Sigmoid colon (tissue), 6 donors: ENCODE measurements at regions not wholly inside any gene's neighbourhood (a gene's known extent, or its start where the extent isn't known, plus 50 kb on each side); places are given as distances from the start of the nearest gene placed in this dataset.

Experiments used
- DNase-seq: peaks from one replicate; pipeline ENCODE4 v3.0.0-alpha.2; 2019
- H3K27ac ChIP-seq, 4 donors: fragments of 200-600 bp; sonication (generic); one replicate each; pipeline ENCODE4 v1.5.1; 2016 to 2019; ENCODE audit warnings: mild to moderate bottlenecking in 1 of 4
- H3K27me3 ChIP-seq, 3 donors: fragments of 200-600 bp; sonication (generic); one replicate each; pipeline ENCODE4 v1.5.1; 2019; ENCODE audit warnings: mild to moderate bottlenecking in 1 of 3
- H3K36me3 ChIP-seq, 4 donors: fragments of 200-600 bp; sonication (generic); one replicate each; pipeline ENCODE4 v1.5.1; 2016 to 2019
- H3K4me1 ChIP-seq, 4 donors: fragments of 200-600 bp; sonication (generic); one replicate each; pipeline ENCODE4 v1.5.1; 2017 to 2019
- H3K4me3 ChIP-seq, 4 donors: fragments of 200-600 bp; sonication (generic); one replicate each; pipeline ENCODE4 v1.5.1; 2017 to 2019; ENCODE audit warnings: mild to moderate bottlenecking in 2 of 4, moderate library complexity in 1 of 4
- H3K9me3 ChIP-seq, 4 donors: fragments of 200-600 bp in 3 of 4; sonication (generic) in 3 of 4; one replicate each; pipeline versions ENCODE4 v1.5.1 to v1.6.1; 2013 to 2019
- CTCF ChIP-seq, 4 experiments: fragments of 450-650 bp in 3 of 4; fragments of 200-600 bp in 1 of 4; IDR thresholded peaks; one replicate each; pipeline ENCODE4 v1.5.1; 2016 to 2019; ENCODE audit warnings: antibody characterized with exemption in 4 of 4, mild to moderate bottlenecking in 3 of 4, moderate library complexity in 2 of 4
- EP300 ChIP-seq, 4 donors: sonication (generic); formaldehyde crosslinking; IDR thresholded peaks; one replicate each; pipeline ENCODE4 v1.6.1; 2017; ENCODE audit warnings: antibody characterized with exemption in 4 of 4
- POLR2A ChIP-seq, 2 donors: fragments of 450-650 bp; IDR thresholded peaks; one replicate each; pipeline ENCODE4 v1.6.1; 2016; ENCODE audit warnings: antibody characterized with exemption in 2 of 2, mild to moderate bottlenecking in 2 of 2, moderate library complexity in 2 of 2
- POLR2AphosphoS5 ChIP-seq, 4 donors: sonication (generic); formaldehyde crosslinking; IDR thresholded peaks; one replicate each; pipeline ENCODE4 v1.6.1; 2017; ENCODE audit warnings: antibody characterized with exemption in 4 of 4
- WGBS, 2 donors: extraction: QIAGEN DNeasy Blood & Tissue Kit; methylation state at CpG; one replicate each; pipeline ENCODE4 v1.1.7; 2013; 5-methylcytosine and 5-hydroxymethylcytosine counted together
- intact Hi-C: fragments of 100-400 bp; cut with DNase I; formaldehyde crosslinking; loops from one replicate; pipeline ENCODE4 v1.15.1; 2023
- donor health status: healthy with polysubstance abuse.
- donor health status: healthy.

GRCh38 chr11:112829971-112830654 is 131.1 kb upstream of the NCAM1 start:
- no peak for DNase-seq
- WGBS, 2 donors = 71 to 77% methylated on average over 6 of the region's 6 CpGs
- intact Hi-C loops = loop anchor here (5.0 kb wide), 1 partner anchor 112 kb away; no protein-coding TSS in a partner anchor
- Histone ChIP-seq H3K4me1 (peaks cover 0 to 14% (median 6%) of the 10 kb centered on the region in 4 donors), H3K36me3 (no peaks in the 10 kb centered on the region), H3K27me3 (no peaks in the 10 kb centered on the region), H3K4me3 (no peak overlapping the region), H3K9me3 (no peaks in the 10 kb centered on the region), H3K27ac (no peak overlapping the region)
- no peak for TF ChIP-seq CTCF (IDR thresholded peaks at IDR 0.05)
- TF ChIP-seq POLR2AphosphoS5 (IDR thresholded peaks at IDR 0.05) = no peak
- TF ChIP-seq POLR2A (IDR thresholded peaks at IDR 0.05) = no peak
- no peak for TF ChIP-seq EP300 (IDR thresholded peaks at IDR 0.05)

- intact Hi-C loops = loop anchor here (5.0 kb wide), 1 partner anchor 111 kb away; no protein-coding TSS in a partner anchor
- 92 to 93% methylated on average over 1 of the region's 1 CpG for WGBS, 2 donors
- no peaks in the 10 kb centered on the region for H3K27me3 ChIP-seq
Observed at GRCh38 chr11:112831041-112831440, 130.2 kb upstream of the NCAM1 start.

GRCh38 chr11:112831969-112832766 is 129.1 kb upstream of the NCAM1 start:
- intact Hi-C loops = loop anchor here (5.0 kb wide), 1 partner anchor 110 kb away; no protein-coding TSS in a partner anchor
- H3K27me3 ChIP-seq = no peaks in the 10 kb centered on the region
- H3K4me3 ChIP-seq = no peak overlapping the region
- no peak overlapping the region for H3K27ac ChIP-seq
- peaks cover 0 to 15% (median 8%) of the 10 kb centered on the region in 4 donors for H3K4me1 ChIP-seq
- no peaks in the 10 kb centered on the region for H3K9me3 ChIP-seq
- H3K36me3 ChIP-seq = no peaks in the 10 kb centered on the region
- 80 to 84% methylated on average over 3 of the region's 3 CpGs for WGBS, 2 donors
- no peak for DNase-seq
- TF ChIP-seq CTCF (IDR thresholded peaks at IDR 0.05) (no peak), EP300 (IDR thresholded peaks at IDR 0.05) (no peak), POLR2A (IDR thresholded peaks at IDR 0.05) (no peak), POLR2AphosphoS5 (IDR thresholded peaks at IDR 0.05) (no peak)

More at GRCh38 chr11:112831041-112831440, 130.2 kb upstream of the NCAM1 start:
- Histone ChIP-seq H3K4me1 (peaks cover 0 to 15% (median 8%) of the 10 kb centered on the region in 4 donors), H3K9me3 (no peaks in the 10 kb centered on the region), H3K4me3 (no peak overlapping the region), H3K36me3 (no peaks in the 10 kb centered on the region), H3K27ac (no peak overlapping the region)
- TF ChIP-seq EP300 (IDR thresholded peaks at IDR 0.05) (no peak), CTCF (IDR thresholded peaks at IDR 0.05) (no peak), POLR2AphosphoS5 (IDR thresholded peaks at IDR 0.05) (no peak), POLR2A (IDR thresholded peaks at IDR 0.05) (no peak)
- DNase-seq = no peak

DNA sequence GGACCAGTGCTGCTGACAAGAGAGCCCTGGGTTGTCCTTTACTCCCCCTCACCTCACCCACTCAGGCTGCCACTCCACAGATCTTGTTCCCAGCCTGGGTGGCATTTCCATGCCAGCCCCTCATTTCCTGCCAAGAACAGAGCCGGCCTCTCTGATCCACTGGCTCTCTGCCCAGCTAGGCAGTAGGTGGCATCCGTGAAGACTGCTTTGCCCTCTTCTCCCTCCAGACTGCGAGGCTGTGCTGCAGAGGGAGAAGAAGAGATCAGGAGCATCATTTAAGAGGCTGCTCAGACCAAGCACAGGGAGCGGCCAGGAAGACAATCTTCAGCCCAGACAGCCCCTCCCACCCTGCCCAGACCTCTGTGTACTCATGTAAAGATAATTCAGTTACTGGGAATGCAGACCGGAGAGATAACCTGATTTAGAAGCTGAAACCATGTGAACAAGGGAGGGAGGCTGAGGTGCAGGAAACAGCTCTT is 126.9 kb upstream of the NCAM1 start:
- WGBS, 2 donors = 19 to 46% methylated on average over 5 of the region's 5 CpGs
- intact Hi-C loops = loop anchor here (5.0 kb wide), 1 partner anchor 108 kb away; no protein-coding TSS in a partner anchor
- Histone ChIP-seq H3K9me3 (no peaks in the 10 kb centered on the region), H3K36me3 (no peaks in the 10 kb centered on the region), H3K27ac (peak overlapping the region in 1 of 4 donors; percentile 1), H3K27me3 (no peaks in the 10 kb centered on the region), H3K4me3 (no peak overlapping the region), H3K4me1 (peaks cover 0 to 15% (median 8%) of the 10 kb centered on the region in 4 donors)
- TF ChIP-seq POLR2A (IDR thresholded peaks at IDR 0.05) (no peak), POLR2AphosphoS5 (IDR thresholded peaks at IDR 0.05) (peak in 2 of 4 donors; percentile 21 to 28)
- peak; percentile 93 for DNase-seq
